ENCODE measurements at regions not wholly inside any gene's neighbourhood (a gene's known extent, or its start where the extent isn't known, plus 50 kb on each side); places are given as distances from the start of the nearest gene placed in this dataset.

DNA sequence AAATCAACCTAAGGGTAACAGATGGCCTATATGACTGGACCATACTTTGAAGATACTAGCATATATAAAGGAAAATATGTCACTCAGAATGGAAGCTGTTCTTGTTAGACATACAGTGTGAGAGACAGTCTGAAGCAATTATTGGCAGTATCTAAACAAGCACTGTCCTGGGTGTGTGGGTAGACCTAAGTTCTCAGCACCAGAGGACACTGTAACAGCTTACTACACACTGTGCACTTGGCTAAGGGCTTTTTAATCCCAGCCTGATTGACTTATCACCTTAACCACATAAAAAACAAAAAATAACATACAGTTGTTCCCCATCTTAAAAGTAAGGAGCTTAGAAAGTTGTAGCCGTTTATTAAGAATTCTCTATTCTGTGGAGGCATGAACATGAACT lies 1066.1 kb upstream of the FANCL start:
- H3K4me3 ChIP-seq (ENCODE audit: low read depth, low read length) = no peak overlapping the region
- TF ChIP-seq, protein P1, sequence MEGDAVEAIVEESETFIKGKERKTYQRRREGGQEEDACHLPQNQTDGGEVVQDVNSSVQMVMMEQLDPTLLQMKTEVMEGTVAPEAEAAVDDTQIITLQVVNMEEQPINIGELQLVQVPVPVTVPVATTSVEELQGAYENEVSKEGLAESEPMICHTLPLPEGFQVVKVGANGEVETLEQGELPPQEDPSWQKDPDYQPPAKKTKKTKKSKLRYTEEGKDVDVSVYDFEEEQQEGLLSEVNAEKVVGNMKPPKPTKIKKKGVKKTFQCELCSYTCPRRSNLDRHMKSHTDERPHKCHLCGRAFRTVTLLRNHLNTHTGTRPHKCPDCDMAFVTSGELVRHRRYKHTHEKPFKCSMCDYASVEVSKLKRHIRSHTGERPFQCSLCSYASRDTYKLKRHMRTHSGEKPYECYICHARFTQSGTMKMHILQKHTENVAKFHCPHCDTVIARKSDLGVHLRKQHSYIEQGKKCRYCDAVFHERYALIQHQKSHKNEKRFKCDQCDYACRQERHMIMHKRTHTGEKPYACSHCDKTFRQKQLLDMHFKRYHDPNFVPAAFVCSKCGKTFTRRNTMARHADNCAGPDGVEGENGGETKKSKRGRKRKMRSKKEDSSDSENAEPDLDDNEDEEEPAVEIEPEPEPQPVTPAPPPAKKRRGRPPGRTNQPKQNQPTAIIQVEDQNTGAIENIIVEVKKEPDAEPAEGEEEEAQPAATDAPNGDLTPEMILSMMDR (IDR thresholded peaks at IDR 0.05; ENCODE audit: low read depth, low read length, missing control alignments) = no peak
- DNase-seq (ENCODE audit: low read depth) = no peak

DNA sequence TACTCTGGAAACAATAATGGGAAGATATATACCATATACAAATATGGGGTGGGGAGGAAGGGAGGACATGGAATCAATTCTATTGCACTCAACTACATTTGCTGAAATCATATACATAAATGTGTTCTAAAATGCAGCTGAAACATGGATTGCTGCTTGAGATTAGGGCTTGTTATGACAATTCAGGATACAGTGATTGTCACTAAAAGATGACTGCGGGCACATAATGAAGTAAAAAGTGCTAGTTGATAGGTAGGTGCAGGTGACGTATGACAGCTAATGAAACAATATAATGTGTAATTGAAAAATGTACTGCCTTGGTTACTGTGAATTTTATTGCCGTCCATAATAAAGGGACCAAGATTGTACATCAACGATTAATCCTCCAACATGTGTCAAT lies 1062.1 kb upstream of the FANCL start:
- TF ChIP-seq, protein P1 (IDR thresholded peaks at IDR 0.05; ENCODE audit: low read depth, low read length, missing control alignments) = no peak
- H3K4me3 ChIP-seq (ENCODE audit: low read depth, low read length) = no peak overlapping the region
- no peak for DNase-seq (ENCODE audit: low read depth)

DNA sequence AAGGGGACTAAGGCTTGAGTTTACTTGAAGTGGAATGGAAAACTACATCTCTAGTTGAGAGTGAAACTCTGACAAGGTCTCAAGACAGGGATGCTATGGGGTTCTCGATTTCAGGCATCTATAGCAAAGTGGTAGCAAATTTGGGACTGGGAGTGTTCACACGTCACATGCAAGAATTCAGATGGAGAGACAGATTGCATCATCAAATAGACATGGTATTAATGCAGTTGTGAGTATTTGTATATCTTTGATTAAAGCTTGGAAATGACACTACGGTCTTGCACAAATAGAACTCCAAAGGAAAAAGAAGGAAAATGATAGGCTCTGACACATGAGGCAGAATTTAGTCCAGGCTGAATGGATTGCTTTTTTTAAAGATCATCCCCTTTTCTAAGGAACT lies 1061.6 kb upstream of the FANCL start:
- no peak for DNase-seq (ENCODE audit: low read depth)
- no peak overlapping the region for H3K4me3 ChIP-seq (ENCODE audit: low read depth, low read length)
- TF ChIP-seq, protein P1 (IDR thresholded peaks at IDR 0.05; ENCODE audit: low read depth, low read length, missing control alignments) = no peak

GRCh38 chr2:59301466-59302402 lies 1060.6 kb upstream of the FANCL start:
- DNase-seq (ENCODE audit: low read depth) = no peak
- H3K4me3 ChIP-seq (ENCODE audit: low read depth, low read length) = no peak overlapping the region
- TF ChIP-seq, protein P1 (IDR thresholded peaks at IDR 0.05; ENCODE audit: low read depth, low read length, missing control alignments) = peak; percentile 56

GRCh38 chr2:59297816-59298215 lies 1056.7 kb upstream of the FANCL start:
- DNase-seq (ENCODE audit: low read depth) = no peak
- no peak overlapping the region for H3K4me3 ChIP-seq (ENCODE audit: low read depth, low read length)
- TF ChIP-seq, protein P1 (IDR thresholded peaks at IDR 0.05; ENCODE audit: low read depth, low read length, missing control alignments) = no peak

- H3K4me3 ChIP-seq (ENCODE audit: low read depth, low read length) = no peak overlapping the region
- TF ChIP-seq, protein P1 (IDR thresholded peaks at IDR 0.05; ENCODE audit: low read depth, low read length, missing control alignments) = no peak
- no peak for DNase-seq (ENCODE audit: low read depth)
Measured at GRCh38 chr2:59296279-59296678, 1055.2 kb upstream of the FANCL start.
